WTC11 (cell line): ENCODE measurements at regions not wholly inside any gene's neighbourhood (a gene's known extent, or its start where the extent isn't known, plus 50 kb on each side); places are given as distances from the start of the nearest gene placed in this dataset.

Experiments used
- ATAC-seq: fragments of 200-7000 bp; cut with Tn5 transposase; 2 replicates; pipeline ENCODE4 v1.10.0; 2021; ENCODE audit warnings: mild to moderate bottlenecking, moderate library complexity
- CTCF ChIA-PET: fragments of 300-600 bp; sonication (Branson Sonifier 250); formaldehyde crosslinking; loops from one replicate; lab custom pipeline; 2021; ENCODE audit warnings: antibody characterized with exemption; lab: Charles Lee
- POLR2A ChIA-PET: fragments of 350-600 bp; sonication (Branson Sonifier 250); formaldehyde crosslinking; loops from one replicate; lab custom pipeline; 2021; ENCODE audit warnings: antibody characterized with exemption; lab: Charles Lee
- DNase-seq: peaks from one replicate; pipeline ENCODE4 v3.0.0; 2021; ENCODE audit warnings: low spot score
- H3K27ac Mint-ChIP-seq: 2 replicates; pipeline ENCODE4 v1.8.0; 2021; ENCODE audit warnings: mixed read lengths
- H3K27me3 Mint-ChIP-seq: 2 replicates; pipeline ENCODE4 v1.8.0; 2021; ENCODE audit warnings: low read depth, mild to moderate bottlenecking, moderate library complexity, mixed read lengths
- H3K36me3 Mint-ChIP-seq: 2 replicates; pipeline ENCODE4 v1.8.0; 2021; ENCODE audit warnings: mixed read lengths
- H3K4me1 Mint-ChIP-seq: 2 replicates; pipeline ENCODE4 v1.8.0; 2022; ENCODE audit warnings: mixed read lengths
- H3K4me3 Mint-ChIP-seq: 2 replicates; pipeline ENCODE4 v1.8.0; 2021; ENCODE audit warnings: mild to moderate bottlenecking, moderate library complexity, mixed read lengths
- H3K9me3 Mint-ChIP-seq: 2 replicates; pipeline ENCODE4 v1.8.0; 2021; ENCODE audit warnings: mixed read lengths
- ELF4 ChIP-seq: sonication (generic); formaldehyde crosslinking; IDR thresholded peaks from 2 replicates; pipeline ENCODE4 v1.8.1; 2022; ENCODE audit warnings: low read depth, mild to moderate bottlenecking, moderate library complexity, missing genetic modification reagents
- EMX1 ChIP-seq: fragments of 250-450 bp; sonication (Bioruptor Pico); IDR thresholded peaks from 2 replicates; pipeline ENCODE4 v1.8.0; 2021; ENCODE audit warnings: mild to moderate bottlenecking
- ETV6 ChIP-seq: sonication (generic); formaldehyde crosslinking; IDR thresholded peaks from 2 replicates; pipeline ENCODE4 v1.8.1; 2022; ENCODE audit warnings: mild to moderate bottlenecking, missing genetic modification reagents
- GTF2I ChIP-seq: fragments of 250-450 bp; sonication (Bioruptor Pico); conservative IDR thresholded peaks from 2 replicates; pipeline ENCODE4 v1.4.0; 2021; ENCODE audit warnings: mild to moderate bottlenecking
- JAZF1 ChIP-seq: fragments of 250-450 bp; sonication (Bioruptor Pico); IDR thresholded peaks from 2 replicates; pipeline ENCODE4 v1.9.0; 2021; ENCODE audit warnings: moderate library complexity, mild to moderate bottlenecking, inconsistent platforms
- JUN ChIP-seq: sonication (generic); formaldehyde crosslinking; IDR thresholded peaks from 2 replicates; pipeline ENCODE4 v1.8.0; 2023; ENCODE audit warnings: mild to moderate bottlenecking, missing genetic modification reagents
- NFE2L1 ChIP-seq: sonication (generic); formaldehyde crosslinking; IDR thresholded peaks from 2 replicates; pipeline ENCODE4 v1.8.1; 2023; ENCODE audit warnings: missing genetic modification reagents
- NR1H2 ChIP-seq: sonication (generic); formaldehyde crosslinking; IDR thresholded peaks from 2 replicates; pipeline ENCODE4 v1.9.0; 2021; ENCODE audit warnings: mild to moderate bottlenecking, moderate library complexity, missing genetic modification reagents
- PRRX2 ChIP-seq: fragments of 250-450 bp; sonication (Bioruptor Pico); IDR thresholded peaks from 2 replicates; pipeline ENCODE4 v1.8.0; 2021; ENCODE audit warnings: mild to moderate bottlenecking
- SP1 ChIP-seq: sonication (generic); formaldehyde crosslinking; conservative IDR thresholded peaks from 2 replicates; pipeline ENCODE4 v1.8.1; 2022; ENCODE audit warnings: missing genetic modification reagents
- ZNF232 ChIP-seq: sonication (generic); formaldehyde crosslinking; IDR thresholded peaks from 2 replicates; pipeline ENCODE4 v1.8.0; 2022; ENCODE audit warnings: mild to moderate bottlenecking, missing genetic modification reagents
- ZNF416 ChIP-seq: fragments of 250-450 bp; sonication (Bioruptor Pico); IDR thresholded peaks from 2 replicates; pipeline ENCODE4 v1.9.0; 2021; ENCODE audit warnings: mild to moderate bottlenecking, inconsistent platforms
- TF ChIP-seq, protein P1 (sequence below): sonication (generic); formaldehyde crosslinking; IDR thresholded peaks from 2 replicates; pipeline ENCODE4 v1.8.1; 2023; ENCODE audit warnings: mild to moderate bottlenecking, moderate library complexity, missing genetic modification reagents
- TF ChIP-seq, protein P2 (sequence below): sonication (generic); formaldehyde crosslinking; IDR thresholded peaks from 2 replicates; pipeline ENCODE4 v1.8.0; 2022; ENCODE audit warnings: missing genetic modification reagents
- TF ChIP-seq, protein P3 (sequence below): fragments of 250-450 bp; sonication (Bioruptor Pico); conservative IDR thresholded peaks from 2 replicates; pipeline ENCODE4 v1.9.0; 2021; ENCODE audit warnings: mild to moderate bottlenecking
- TF ChIP-seq, protein P4 (sequence below): sonication (generic); formaldehyde crosslinking; IDR thresholded peaks from 2 replicates; pipeline ENCODE4 v1.8.1; 2023; ENCODE audit warnings: mild to moderate bottlenecking, missing genetic modification reagents, moderate library complexity
- TF ChIP-seq, protein P5 (sequence below): sonication (generic); formaldehyde crosslinking; IDR thresholded peaks from 2 replicates; pipeline ENCODE4 v1.8.1; 2022; ENCODE audit warnings: low read depth, mild to moderate bottlenecking, moderate library complexity, missing genetic modification reagents, borderline replicate concordance
- TF ChIP-seq, protein P6 (sequence below): sonication (generic); formaldehyde crosslinking; IDR thresholded peaks from 2 replicates; pipeline ENCODE4 v1.8.1; 2022; ENCODE audit warnings: mild to moderate bottlenecking, moderate library complexity, missing genetic modification reagents
- TF ChIP-seq, protein P7 (sequence below): sonication (generic); formaldehyde crosslinking; IDR thresholded peaks from 2 replicates; pipeline ENCODE4 v1.8.1; 2023; ENCODE audit warnings: mild to moderate bottlenecking, missing genetic modification reagents

DNA sequence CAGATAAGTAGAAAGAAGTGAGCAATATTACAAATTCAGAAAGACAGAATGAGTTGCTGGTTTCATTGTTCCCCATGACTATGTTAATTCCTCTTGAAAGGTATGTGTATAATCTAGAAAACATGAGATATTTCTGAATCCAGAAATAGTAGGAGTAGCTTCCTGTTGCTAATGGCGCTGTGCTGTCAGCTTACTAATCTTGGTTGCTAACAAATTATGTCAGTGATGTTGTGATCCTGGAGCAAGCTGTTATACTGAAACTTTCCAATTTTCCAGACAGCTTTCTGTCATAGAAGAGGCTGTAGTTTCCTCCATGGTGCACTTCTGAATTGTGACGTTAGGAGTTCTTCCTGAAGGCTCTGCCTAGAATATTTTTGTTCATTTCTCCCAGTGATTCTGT lies 372.3 kb downstream of the USP25 start:
- ChIA-PET POLR2A (no interaction called here), CTCF (no interaction called here)
- Mint-ChIP-seq H3K4me3 (no peak overlapping the region), H3K27me3 (no peaks in the 10 kb centered on the region), H3K27ac (no peak overlapping the region), H3K9me3 (peaks cover 8% of the 10 kb centered on the region), H3K36me3 (peaks cover 5% of the 10 kb centered on the region; the same call in 1 of the 2 replicates), H3K4me1 (no peaks in the 10 kb centered on the region)
- TF ChIP-seq NR1H2 (CRISPR knock-in tag) (no peak), ZNF416 (CRISPR knock-in tag) (no peak), SP1 (CRISPR knock-in tag) (no peak), ZNF232 (CRISPR knock-in tag) (no peak), GTF2I (CRISPR knock-in tag) (no peak), ETV6 (CRISPR knock-in tag) (no peak), PRRX2 (no peak), JAZF1 (no peak), JUN (CRISPR knock-in tag) (no peak), NFE2L1 (no peak), EMX1 (CRISPR knock-in tag) (no peak), ELF4 (CRISPR knock-in tag) (no peak)
- TF ChIP-seq, protein P1, sequence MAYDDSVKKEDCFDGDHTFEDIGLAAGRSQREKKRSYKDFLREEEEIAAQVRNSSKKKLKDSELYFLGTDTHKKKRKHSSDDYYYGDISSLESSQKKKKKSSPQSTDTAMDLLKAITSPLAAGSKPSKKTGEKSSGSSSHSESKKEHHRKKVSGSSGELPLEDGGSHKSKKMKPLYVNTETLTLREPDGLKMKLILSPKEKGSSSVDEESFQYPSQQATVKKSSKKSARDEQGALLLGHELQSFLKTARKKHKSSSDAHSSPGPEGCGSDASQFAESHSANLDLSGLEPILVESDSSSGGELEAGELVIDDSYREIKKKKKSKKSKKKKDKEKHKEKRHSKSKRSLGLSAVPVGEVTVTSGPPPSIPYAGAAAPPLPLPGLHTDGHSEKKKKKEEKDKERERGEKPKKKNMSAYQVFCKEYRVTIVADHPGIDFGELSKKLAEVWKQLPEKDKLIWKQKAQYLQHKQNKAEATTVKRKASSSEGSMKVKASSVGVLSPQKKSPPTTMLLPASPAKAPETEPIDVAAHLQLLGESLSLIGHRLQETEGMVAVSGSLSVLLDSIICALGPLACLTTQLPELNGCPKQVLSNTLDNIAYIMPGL (CRISPR knock-in tag), result no peak
- TF ChIP-seq, protein P2, sequence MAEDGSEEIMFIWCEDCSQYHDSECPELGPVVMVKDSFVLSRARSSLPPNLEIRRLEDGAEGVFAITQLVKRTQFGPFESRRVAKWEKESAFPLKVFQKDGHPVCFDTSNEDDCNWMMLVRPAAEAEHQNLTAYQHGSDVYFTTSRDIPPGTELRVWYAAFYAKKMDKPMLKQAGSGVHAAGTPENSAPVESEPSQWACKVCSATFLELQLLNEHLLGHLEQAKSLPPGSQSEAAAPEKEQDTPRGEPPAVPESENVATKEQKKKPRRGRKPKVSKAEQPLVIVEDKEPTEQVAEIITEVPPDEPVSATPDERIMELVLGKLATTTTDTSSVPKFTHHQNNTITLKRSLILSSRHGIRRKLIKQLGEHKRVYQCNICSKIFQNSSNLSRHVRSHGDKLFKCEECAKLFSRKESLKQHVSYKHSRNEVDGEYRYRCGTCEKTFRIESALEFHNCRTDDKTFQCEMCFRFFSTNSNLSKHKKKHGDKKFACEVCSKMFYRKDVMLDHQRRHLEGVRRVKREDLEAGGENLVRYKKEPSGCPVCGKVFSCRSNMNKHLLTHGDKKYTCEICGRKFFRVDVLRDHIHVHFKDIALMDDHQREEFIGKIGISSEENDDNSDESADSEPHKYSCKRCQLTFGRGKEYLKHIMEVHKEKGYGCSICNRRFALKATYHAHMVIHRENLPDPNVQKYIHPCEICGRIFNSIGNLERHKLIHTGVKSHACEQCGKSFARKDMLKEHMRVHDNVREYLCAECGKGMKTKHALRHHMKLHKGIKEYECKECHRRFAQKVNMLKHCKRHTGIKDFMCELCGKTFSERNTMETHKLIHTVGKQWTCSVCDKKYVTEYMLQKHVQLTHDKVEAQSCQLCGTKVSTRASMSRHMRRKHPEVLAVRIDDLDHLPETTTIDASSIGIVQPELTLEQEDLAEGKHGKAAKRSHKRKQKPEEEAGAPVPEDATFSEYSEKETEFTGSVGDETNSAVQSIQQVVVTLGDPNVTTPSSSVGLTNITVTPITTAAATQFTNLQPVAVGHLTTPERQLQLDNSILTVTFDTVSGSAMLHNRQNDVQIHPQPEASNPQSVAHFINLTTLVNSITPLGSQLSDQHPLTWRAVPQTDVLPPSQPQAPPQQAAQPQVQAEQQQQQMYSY (CRISPR knock-in tag), result no peak
- TF ChIP-seq, protein P3, sequence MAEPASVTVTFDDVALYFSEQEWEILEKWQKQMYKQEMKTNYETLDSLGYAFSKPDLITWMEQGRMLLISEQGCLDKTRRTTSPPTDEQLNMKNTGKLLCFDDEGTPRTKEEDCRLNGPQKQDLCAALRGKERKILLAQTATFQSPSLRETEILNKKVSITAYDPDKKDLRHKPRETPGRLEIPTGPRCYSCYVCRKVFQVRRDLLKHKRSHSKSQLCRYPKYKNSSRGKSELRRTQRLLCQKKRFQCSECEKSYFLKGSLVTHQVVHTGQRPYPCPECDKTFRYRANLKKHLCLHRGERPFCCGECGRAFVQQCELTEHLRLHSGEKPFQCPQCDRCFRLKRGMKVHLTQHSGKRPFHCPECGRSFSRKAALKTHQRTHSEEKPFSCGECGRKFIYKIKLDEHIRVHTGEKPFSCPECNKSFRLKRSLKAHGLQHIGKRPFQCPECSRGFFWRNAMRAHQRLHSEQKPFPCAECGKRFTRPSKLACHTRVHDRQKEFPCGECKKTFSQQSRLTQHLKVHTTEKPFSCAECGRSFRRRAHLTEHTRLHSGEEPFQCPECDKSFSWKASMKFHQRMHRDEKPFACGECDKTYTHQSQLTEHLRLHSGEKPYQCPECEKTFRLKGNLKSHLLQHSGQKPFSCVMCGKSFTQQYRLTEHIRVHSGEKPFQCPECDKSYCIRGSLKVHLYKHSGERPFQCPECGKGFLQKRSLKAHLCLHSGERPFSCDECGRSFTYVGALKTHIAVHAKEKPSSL (CRISPR knock-in tag), result no peak
- TF ChIP-seq, protein P4, sequence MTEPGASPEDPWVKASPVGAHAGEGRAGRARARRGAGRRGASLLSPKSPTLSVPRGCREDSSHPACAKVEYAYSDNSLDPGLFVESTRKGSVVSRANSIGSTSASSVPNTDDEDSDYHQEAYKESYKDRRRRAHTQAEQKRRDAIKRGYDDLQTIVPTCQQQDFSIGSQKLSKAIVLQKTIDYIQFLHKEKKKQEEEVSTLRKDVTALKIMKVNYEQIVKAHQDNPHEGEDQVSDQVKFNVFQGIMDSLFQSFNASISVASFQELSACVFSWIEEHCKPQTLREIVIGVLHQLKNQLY (CRISPR knock-in tag), result no peak
- TF ChIP-seq, protein P5, sequence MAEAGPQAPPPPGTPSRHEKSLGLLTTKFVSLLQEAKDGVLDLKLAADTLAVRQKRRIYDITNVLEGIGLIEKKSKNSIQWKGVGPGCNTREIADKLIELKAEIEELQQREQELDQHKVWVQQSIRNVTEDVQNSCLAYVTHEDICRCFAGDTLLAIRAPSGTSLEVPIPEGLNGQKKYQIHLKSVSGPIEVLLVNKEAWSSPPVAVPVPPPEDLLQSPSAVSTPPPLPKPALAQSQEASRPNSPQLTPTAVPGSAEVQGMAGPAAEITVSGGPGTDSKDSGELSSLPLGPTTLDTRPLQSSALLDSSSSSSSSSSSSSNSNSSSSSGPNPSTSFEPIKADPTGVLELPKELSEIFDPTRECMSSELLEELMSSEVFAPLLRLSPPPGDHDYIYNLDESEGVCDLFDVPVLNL (CRISPR knock-in tag), result no peak
- TF ChIP-seq, protein P6, sequence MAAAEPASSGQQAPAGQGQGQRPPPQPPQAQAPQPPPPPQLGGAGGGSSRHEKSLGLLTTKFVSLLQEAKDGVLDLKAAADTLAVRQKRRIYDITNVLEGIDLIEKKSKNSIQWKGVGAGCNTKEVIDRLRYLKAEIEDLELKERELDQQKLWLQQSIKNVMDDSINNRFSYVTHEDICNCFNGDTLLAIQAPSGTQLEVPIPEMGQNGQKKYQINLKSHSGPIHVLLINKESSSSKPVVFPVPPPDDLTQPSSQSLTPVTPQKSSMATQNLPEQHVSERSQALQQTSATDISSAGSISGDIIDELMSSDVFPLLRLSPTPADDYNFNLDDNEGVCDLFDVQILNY (CRISPR knock-in tag), result no peak
- TF ChIP-seq, protein P7, sequence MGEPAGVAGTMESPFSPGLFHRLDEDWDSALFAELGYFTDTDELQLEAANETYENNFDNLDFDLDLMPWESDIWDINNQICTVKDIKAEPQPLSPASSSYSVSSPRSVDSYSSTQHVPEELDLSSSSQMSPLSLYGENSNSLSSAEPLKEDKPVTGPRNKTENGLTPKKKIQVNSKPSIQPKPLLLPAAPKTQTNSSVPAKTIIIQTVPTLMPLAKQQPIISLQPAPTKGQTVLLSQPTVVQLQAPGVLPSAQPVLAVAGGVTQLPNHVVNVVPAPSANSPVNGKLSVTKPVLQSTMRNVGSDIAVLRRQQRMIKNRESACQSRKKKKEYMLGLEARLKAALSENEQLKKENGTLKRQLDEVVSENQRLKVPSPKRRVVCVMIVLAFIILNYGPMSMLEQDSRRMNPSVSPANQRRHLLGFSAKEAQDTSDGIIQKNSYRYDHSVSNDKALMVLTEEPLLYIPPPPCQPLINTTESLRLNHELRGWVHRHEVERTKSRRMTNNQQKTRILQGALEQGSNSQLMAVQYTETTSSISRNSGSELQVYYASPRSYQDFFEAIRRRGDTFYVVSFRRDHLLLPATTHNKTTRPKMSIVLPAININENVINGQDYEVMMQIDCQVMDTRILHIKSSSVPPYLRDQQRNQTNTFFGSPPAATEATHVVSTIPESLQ, result no peak
- DNase-seq (no peak), ATAC-seq (no peak)
